ENCODE measurements at regions not wholly inside any gene's neighbourhood (a gene's known extent, or its start where the extent isn't known, plus 50 kb on each side); places are given as distances from the start of the nearest gene placed in this dataset.
"Not testable (repeated sequence)": the region's sequence is repeated elsewhere in the genome, so short reads cannot be mapped to it uniquely, and the experiment has no call there.

- H3K4me1 ChIP-seq (ENCODE audit: control insufficient read depth in 1 of 2, insufficient read depth in 2 of 2, low read length in 2 of 2), result no peaks in the 10 kb centered on the region
- H3K27ac ChIP-seq (ENCODE audit: low read length), result no peak overlapping the region
- no peak overlapping the region for H3K4me3 ChIP-seq (ENCODE audit: low read depth in 1 of 2, low read length in 2 of 2)
- no peaks in the 10 kb centered on the region for H3K36me3 ChIP-seq (ENCODE audit: control insufficient read depth in 1 of 2, insufficient read depth in 2 of 2, low read length in 2 of 2)
- H3K9me3 ChIP-seq (ENCODE audit: control insufficient read depth in 1 of 2, low read length in 2 of 2), result no peaks in the 10 kb centered on the region
- no peaks in the 10 kb centered on the region for H3K27me3 ChIP-seq (ENCODE audit: low read depth, low read length)
Observed at GRCh38 chr9:102398205-102398604, 596.9 kb upstream of the CYLC2 start.

DNA sequence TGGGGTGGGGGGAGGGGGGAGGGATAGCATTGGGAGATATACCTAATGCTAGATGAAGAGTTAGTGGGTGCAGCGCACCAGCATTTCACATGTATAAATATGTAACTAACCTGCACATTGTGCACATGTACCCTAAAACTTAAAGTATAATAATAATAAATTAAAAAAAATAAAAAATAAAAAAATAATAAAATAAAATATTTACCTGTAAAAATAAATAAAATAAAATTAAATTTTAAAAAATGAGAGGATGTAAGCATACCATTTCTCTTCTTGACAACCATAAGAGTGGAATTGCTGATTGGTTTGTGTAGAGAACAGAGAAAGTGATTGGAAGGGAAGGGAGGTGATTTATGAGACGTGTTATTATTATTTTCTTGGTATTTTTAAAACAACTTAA is 609.5 kb upstream of the CYLC2 start:
- not testable (repeated sequence) for H3K4me1 ChIP-seq (ENCODE audit: control insufficient read depth in 1 of 2, insufficient read depth in 2 of 2, low read length in 2 of 2); H3K27me3 ChIP-seq (ENCODE audit: low read depth, low read length); H3K36me3 ChIP-seq (ENCODE audit: control insufficient read depth in 1 of 2, insufficient read depth in 2 of 2, low read length in 2 of 2); H3K9me3 ChIP-seq (ENCODE audit: control insufficient read depth in 1 of 2, low read length in 2 of 2); H3K4me3 ChIP-seq (ENCODE audit: low read depth in 1 of 2, low read length in 2 of 2); H3K27ac ChIP-seq (ENCODE audit: low read length)

DNA sequence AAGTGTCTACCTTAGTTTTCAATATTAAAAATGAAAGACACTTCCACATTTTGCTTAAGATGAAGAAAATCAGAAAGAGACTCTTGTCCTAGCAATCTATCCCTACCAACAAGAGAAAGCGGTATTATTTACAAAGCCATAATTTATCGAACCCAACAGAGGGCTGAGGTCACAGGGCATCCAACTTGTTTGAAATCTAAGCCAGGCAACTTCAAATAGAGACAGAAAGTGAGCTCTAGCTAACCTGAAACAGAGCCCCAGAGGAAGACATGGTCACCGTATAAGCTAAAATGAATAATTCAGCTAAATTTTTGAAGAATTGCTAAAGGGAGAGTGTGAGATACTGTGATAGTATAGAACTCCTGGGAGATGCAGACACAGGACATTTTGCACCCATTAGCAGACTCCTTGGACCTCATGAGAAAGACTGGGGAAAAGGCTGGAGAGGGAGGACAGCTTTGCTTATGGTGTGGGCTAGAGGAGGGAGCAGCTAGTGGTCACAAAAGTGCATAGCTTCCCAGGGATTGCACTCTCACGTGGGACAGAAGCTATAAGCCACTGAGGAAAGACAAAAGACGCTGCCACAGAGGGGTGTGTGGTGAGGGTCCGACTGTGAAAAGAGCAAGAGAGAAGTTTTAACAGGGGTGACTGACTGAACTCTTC is 624.2 kb upstream of the GRIN3A start:
- Histone ChIP-seq H3K9me3 (ENCODE audit: control insufficient read depth in 1 of 2, low read length in 2 of 2) (no peaks in the 10 kb centered on the region), H3K27me3 (ENCODE audit: low read depth, low read length) (no peaks in the 10 kb centered on the region), H3K4me3 (ENCODE audit: low read depth in 1 of 2, low read length in 2 of 2) (no peak overlapping the region), H3K4me1 (ENCODE audit: control insufficient read depth in 1 of 2, insufficient read depth in 2 of 2, low read length in 2 of 2) (no peaks in the 10 kb centered on the region), H3K27ac (ENCODE audit: low read length) (no peak overlapping the region), H3K36me3 (ENCODE audit: control insufficient read depth in 1 of 2, insufficient read depth in 2 of 2, low read length in 2 of 2) (no peaks in the 10 kb centered on the region)

GRCh38 chr9:102360846-102361245 is 622.4 kb upstream of the GRIN3A start:
- no peaks in the 10 kb centered on the region for H3K9me3 ChIP-seq (ENCODE audit: control insufficient read depth in 1 of 2, low read length in 2 of 2)
- no peak overlapping the region for H3K4me3 ChIP-seq (ENCODE audit: low read depth in 1 of 2, low read length in 2 of 2)
- H3K27me3 ChIP-seq (ENCODE audit: low read depth, low read length), result no peaks in the 10 kb centered on the region
- H3K27ac ChIP-seq (ENCODE audit: low read length), result no peak overlapping the region
- no peaks in the 10 kb centered on the region for H3K36me3 ChIP-seq (ENCODE audit: control insufficient read depth in 1 of 2, insufficient read depth in 2 of 2, low read length in 2 of 2)
- no peaks in the 10 kb centered on the region for H3K4me1 ChIP-seq (ENCODE audit: control insufficient read depth in 1 of 2, insufficient read depth in 2 of 2, low read length in 2 of 2)

DNA sequence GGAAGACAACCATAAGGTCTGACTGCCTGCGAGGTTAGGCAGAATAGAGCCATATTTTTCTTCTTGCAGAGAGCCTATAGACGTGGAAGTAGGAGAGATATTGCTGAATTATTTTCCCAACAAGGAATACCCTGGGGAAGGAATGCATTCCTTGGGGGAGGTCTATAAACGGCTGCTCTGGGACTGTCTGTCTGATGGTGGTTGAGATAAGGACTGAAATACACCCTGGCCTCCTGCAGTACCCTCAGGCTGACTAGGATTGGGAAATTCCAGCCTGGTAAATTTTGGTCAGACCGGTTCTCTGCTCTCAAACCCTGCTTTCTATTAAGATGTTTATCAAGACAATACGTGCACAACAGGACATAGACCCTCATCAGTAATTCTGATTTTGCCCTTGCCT is 617.5 kb upstream of the GRIN3A start:
- Histone ChIP-seq H3K4me3 (ENCODE audit: low read depth in 1 of 2, low read length in 2 of 2) (no peak overlapping the region), H3K27me3 (ENCODE audit: low read depth, low read length) (no peaks in the 10 kb centered on the region), H3K4me1 (ENCODE audit: control insufficient read depth in 1 of 2, insufficient read depth in 2 of 2, low read length in 2 of 2) (no peaks in the 10 kb centered on the region), H3K27ac (ENCODE audit: low read length) (no peak overlapping the region), H3K9me3 (ENCODE audit: control insufficient read depth in 1 of 2, low read length in 2 of 2) (no peaks in the 10 kb centered on the region), H3K36me3 (ENCODE audit: control insufficient read depth in 1 of 2, insufficient read depth in 2 of 2, low read length in 2 of 2) (no peaks in the 10 kb centered on the region)

DNA sequence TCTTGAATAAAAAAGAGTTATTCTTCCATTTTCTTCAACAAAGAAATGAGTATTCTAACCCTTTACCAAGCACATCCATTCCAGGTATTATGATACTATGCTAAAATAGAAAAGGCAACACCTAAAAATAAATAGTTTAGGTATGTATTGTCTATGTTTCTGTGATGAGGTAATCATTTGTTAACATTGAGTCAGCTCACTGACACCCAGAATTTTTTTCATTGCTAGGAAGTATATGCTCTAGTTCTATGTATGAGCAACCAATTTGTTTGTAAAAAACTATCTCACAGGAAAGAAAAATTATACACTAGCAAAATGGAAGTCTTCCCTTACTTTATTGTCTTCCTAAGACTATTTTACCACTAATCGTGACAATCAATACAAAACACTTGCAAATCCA is 615.6 kb upstream of the GRIN3A start:
- no peak overlapping the region for H3K4me3 ChIP-seq (ENCODE audit: low read depth in 1 of 2, low read length in 2 of 2)
- no peaks in the 10 kb centered on the region for H3K36me3 ChIP-seq (ENCODE audit: control insufficient read depth in 1 of 2, insufficient read depth in 2 of 2, low read length in 2 of 2)
- H3K9me3 ChIP-seq (ENCODE audit: control insufficient read depth in 1 of 2, low read length in 2 of 2), result no peaks in the 10 kb centered on the region
- H3K27ac ChIP-seq (ENCODE audit: low read length), result no peak overlapping the region
- H3K4me1 ChIP-seq (ENCODE audit: control insufficient read depth in 1 of 2, insufficient read depth in 2 of 2, low read length in 2 of 2), result no peaks in the 10 kb centered on the region
- no peaks in the 10 kb centered on the region for H3K27me3 ChIP-seq (ENCODE audit: low read depth, low read length)

- not testable (repeated sequence) for H3K9me3 ChIP-seq (ENCODE audit: control insufficient read depth in 1 of 2, low read length in 2 of 2)
Observed at GRCh38 chr9:102337471-102337870, 599.0 kb upstream of the GRIN3A start.

DNA sequence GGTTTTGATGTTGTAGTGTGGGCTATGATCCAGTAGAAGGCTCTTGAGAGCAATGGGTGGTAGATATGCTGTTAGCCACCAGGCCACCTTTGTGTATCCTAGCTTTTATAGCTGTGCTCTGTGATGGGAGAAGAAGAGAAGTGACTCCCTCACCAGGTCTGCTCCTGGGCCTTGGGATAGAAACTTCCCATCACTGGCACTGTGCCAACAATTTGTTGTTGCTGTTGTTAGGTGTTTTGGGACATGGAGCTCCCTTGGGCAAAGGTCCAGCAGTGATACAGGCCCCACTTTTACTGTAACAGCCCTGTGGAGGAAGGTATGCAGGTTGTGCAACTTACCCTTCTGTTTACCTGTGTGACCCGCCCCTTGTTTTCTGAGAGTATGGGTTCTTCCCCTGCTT is 570.9 kb upstream of the GRIN3A start:
- H3K4me3 ChIP-seq (ENCODE audit: low read depth in 1 of 2, low read length in 2 of 2), result no peak overlapping the region
- H3K27me3 ChIP-seq (ENCODE audit: low read depth, low read length), result no peaks in the 10 kb centered on the region
- H3K4me1 ChIP-seq (ENCODE audit: control insufficient read depth in 1 of 2, insufficient read depth in 2 of 2, low read length in 2 of 2), result no peaks in the 10 kb centered on the region
- H3K27ac ChIP-seq (ENCODE audit: low read length), result no peak overlapping the region
- H3K9me3 ChIP-seq (ENCODE audit: control insufficient read depth in 1 of 2, low read length in 2 of 2), result peaks cover 0 to 7% of the 10 kb centered on the region in 2 donors
- no peaks in the 10 kb centered on the region for H3K36me3 ChIP-seq (ENCODE audit: control insufficient read depth in 1 of 2, insufficient read depth in 2 of 2, low read length in 2 of 2)

More at GRCh38 chr9:102337471-102337870, 599.0 kb upstream of the GRIN3A start:
- H3K36me3 ChIP-seq (ENCODE audit: control insufficient read depth in 1 of 2, insufficient read depth in 2 of 2, low read length in 2 of 2); H3K27me3 ChIP-seq (ENCODE audit: low read depth, low read length); H3K4me1 ChIP-seq (ENCODE audit: control insufficient read depth in 1 of 2, insufficient read depth in 2 of 2, low read length in 2 of 2); H3K27ac ChIP-seq (ENCODE audit: low read length); H3K4me3 ChIP-seq (ENCODE audit: low read depth in 1 of 2, low read length in 2 of 2): not testable (repeated sequence)

DNA sequence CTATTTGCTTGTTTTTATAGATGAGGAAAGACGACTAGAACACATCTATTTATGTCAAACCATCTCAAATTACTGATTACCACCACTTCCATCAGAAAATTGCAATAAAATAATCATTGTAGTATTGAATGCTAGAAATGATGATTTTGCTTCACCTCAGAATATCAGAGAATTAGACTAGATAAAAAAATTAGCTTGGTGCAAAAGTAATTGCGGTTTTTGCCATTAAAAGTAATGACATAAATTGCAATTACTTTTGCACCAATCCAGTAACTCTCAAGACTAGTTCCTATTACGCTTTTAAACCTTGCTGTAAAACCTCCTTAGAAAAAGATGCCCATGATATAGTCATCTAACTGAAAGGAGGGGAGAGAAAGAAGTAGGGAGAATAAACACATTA is 556.7 kb upstream of the GRIN3A start:
- Histone ChIP-seq H3K4me3 (ENCODE audit: low read depth in 1 of 2, low read length in 2 of 2) (no peak overlapping the region), H3K4me1 (ENCODE audit: control insufficient read depth in 1 of 2, insufficient read depth in 2 of 2, low read length in 2 of 2) (no peaks in the 10 kb centered on the region), H3K9me3 (ENCODE audit: control insufficient read depth in 1 of 2, low read length in 2 of 2) (no peaks in the 10 kb centered on the region), H3K36me3 (ENCODE audit: control insufficient read depth in 1 of 2, insufficient read depth in 2 of 2, low read length in 2 of 2) (no peaks in the 10 kb centered on the region), H3K27ac (ENCODE audit: low read length) (no peak overlapping the region), H3K27me3 (ENCODE audit: low read depth, low read length) (no peaks in the 10 kb centered on the region)

GRCh38 chr9:102273952-102274351 is 535.5 kb upstream of the GRIN3A start:
- no peaks in the 10 kb centered on the region for H3K27me3 ChIP-seq (ENCODE audit: low read depth, low read length)
- no peaks in the 10 kb centered on the region for H3K9me3 ChIP-seq (ENCODE audit: control insufficient read depth in 1 of 2, low read length in 2 of 2)
- H3K36me3 ChIP-seq (ENCODE audit: control insufficient read depth in 1 of 2, insufficient read depth in 2 of 2, low read length in 2 of 2), result no peaks in the 10 kb centered on the region
- H3K27ac ChIP-seq (ENCODE audit: low read length), result no peak overlapping the region
- H3K4me3 ChIP-seq (ENCODE audit: low read depth in 1 of 2, low read length in 2 of 2), result no peak overlapping the region
- no peaks in the 10 kb centered on the region for H3K4me1 ChIP-seq (ENCODE audit: control insufficient read depth in 1 of 2, insufficient read depth in 2 of 2, low read length in 2 of 2)

- Histone ChIP-seq H3K9me3 (ENCODE audit: control insufficient read depth in 1 of 2, low read length in 2 of 2) (no peaks in the 10 kb centered on the region), H3K36me3 (ENCODE audit: control insufficient read depth in 1 of 2, insufficient read depth in 2 of 2, low read length in 2 of 2) (no peaks in the 10 kb centered on the region), H3K4me1 (ENCODE audit: control insufficient read depth in 1 of 2, insufficient read depth in 2 of 2, low read length in 2 of 2) (no peaks in the 10 kb centered on the region), H3K27ac (ENCODE audit: low read length) (no peak overlapping the region), H3K4me3 (ENCODE audit: low read depth in 1 of 2, low read length in 2 of 2) (no peak overlapping the region), H3K27me3 (ENCODE audit: low read depth, low read length) (no peaks in the 10 kb centered on the region)
Observed at GRCh38 chr9:102253099-102253498, 514.7 kb upstream of the GRIN3A start.

DNA sequence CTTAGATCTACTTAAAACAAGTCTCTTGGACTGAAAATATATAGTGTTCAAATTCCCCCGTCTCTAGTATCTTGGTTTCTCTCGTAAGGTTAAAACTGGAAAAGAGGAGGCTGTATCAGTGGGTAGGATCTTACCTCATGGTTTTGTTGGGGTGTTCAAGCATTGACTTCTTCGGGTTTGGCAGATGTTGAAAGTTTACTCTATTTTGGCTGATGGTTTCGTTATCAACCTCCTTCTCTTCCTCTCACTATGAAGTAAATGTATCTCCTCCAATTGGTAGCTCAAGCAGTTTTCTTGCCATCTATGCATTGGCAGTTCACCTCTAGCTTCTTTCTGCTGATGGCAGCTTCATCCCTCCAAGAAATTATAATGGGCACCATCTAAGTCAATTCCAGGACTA is 506.5 kb upstream of the GRIN3A start:
- no peak overlapping the region for H3K27ac ChIP-seq (ENCODE audit: low read length)

More for the DNA sequence above, 506.5 kb upstream of the GRIN3A start:
- H3K9me3 ChIP-seq (ENCODE audit: control insufficient read depth in 1 of 2, low read length in 2 of 2), result no peaks in the 10 kb centered on the region
- no peaks in the 10 kb centered on the region for H3K36me3 ChIP-seq (ENCODE audit: control insufficient read depth in 1 of 2, insufficient read depth in 2 of 2, low read length in 2 of 2)
- no peak overlapping the region for H3K4me3 ChIP-seq (ENCODE audit: low read depth in 1 of 2, low read length in 2 of 2)
- no peaks in the 10 kb centered on the region for H3K4me1 ChIP-seq (ENCODE audit: control insufficient read depth in 1 of 2, insufficient read depth in 2 of 2, low read length in 2 of 2)
- no peaks in the 10 kb centered on the region for H3K27me3 ChIP-seq (ENCODE audit: low read depth, low read length)
